Gastrocnemius medialis (tissue), 4 donors: ENCODE measurements at regions not wholly inside any gene's neighbourhood (a gene's known extent, or its start where the extent isn't known, plus 50 kb on each side); places are given as distances from the start of the nearest gene placed in this dataset.

Experiments used
- CTCF ChIP-seq, 5 experiments: fragments of 450-650 bp in 3 of 5; fragments of 200-600 bp in 2 of 5; sonication (generic) in 2 of 5; IDR thresholded peaks in 4 of 5; conservative IDR thresholded peaks in 1 of 5; 1 replicate in 4 of 5; 2 replicates in 1 of 5; pipeline ENCODE4 v1.5.1; 2016 to 2019; ENCODE audit warnings: antibody characterized with exemption in 5 of 5, mild to moderate bottlenecking in 3 of 5, moderate library complexity in 3 of 5
- POLR2A ChIP-seq, 2 donors: fragments of 450-650 bp; IDR thresholded peaks; one replicate each; pipeline ENCODE4 v1.6.1; 2017; ENCODE audit warnings: antibody characterized with exemption in 2 of 2, mild to moderate bottlenecking in 2 of 2, moderate library complexity in 2 of 2

DNA sequence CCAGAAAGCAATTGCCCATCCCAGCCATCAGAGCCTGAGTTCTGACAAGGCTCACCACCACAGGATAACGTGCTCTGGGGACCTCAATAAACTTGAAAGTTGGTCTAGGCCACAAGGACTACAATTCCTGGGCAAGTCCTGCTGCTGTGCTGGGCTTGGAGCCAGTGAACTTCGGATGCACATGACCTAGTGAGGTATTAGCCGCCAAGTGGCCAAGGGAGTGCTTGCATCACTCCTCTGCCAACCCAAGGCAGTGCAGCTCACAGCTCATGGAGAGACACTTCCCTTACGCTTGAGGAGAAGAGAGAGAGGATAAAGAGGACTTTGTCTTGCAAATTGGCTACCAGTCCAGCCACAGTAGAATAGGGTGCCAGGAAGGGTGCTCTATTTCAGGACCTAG, 219.6 kb downstream of the MBD2 start:
- TF ChIP-seq CTCF (IDR thresholded peaks at IDR 0.05 in 4 of 5, conservative IDR thresholded peaks at IDR 0.05 in 1 of 5) (no peak), POLR2A (IDR thresholded peaks at IDR 0.05) (no peak)
